ENCODE measurements at regions not wholly inside any gene's neighbourhood (a gene's known extent, or its start where the extent isn't known, plus 50 kb on each side); places are given as distances from the start of the nearest gene placed in this dataset.

GRCh38 chr2:182621810-182622209 is 94.2 kb upstream of the DNAJC10 start:
- TF ChIP-seq, protein P1, sequence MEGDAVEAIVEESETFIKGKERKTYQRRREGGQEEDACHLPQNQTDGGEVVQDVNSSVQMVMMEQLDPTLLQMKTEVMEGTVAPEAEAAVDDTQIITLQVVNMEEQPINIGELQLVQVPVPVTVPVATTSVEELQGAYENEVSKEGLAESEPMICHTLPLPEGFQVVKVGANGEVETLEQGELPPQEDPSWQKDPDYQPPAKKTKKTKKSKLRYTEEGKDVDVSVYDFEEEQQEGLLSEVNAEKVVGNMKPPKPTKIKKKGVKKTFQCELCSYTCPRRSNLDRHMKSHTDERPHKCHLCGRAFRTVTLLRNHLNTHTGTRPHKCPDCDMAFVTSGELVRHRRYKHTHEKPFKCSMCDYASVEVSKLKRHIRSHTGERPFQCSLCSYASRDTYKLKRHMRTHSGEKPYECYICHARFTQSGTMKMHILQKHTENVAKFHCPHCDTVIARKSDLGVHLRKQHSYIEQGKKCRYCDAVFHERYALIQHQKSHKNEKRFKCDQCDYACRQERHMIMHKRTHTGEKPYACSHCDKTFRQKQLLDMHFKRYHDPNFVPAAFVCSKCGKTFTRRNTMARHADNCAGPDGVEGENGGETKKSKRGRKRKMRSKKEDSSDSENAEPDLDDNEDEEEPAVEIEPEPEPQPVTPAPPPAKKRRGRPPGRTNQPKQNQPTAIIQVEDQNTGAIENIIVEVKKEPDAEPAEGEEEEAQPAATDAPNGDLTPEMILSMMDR (IDR thresholded peaks at IDR 0.05 in 2 of 3, conservative IDR thresholded peaks at IDR 0.05 in 1 of 3; ENCODE audit: control insufficient read depth in 2 of 3, extremely low read depth in 1 of 3, insufficient read depth in 1 of 3, low read depth in 3 of 3, low read length in 3 of 3), result no peak
- TF ChIP-seq MAX (IDR thresholded peaks at IDR 0.05; ENCODE audit: low read depth, low read length) (no peak), NFYB (IDR thresholded peaks at IDR 0.05; ENCODE audit: insufficient read depth, low read depth, low read length) (no peak), RCOR1 (conservative IDR thresholded peaks at IDR 0.05; ENCODE audit: low read depth, low read length) (no peak), REST (IDR thresholded peaks at IDR 0.05; ENCODE audit: low read depth, low read length) (no peak), DPF2 (IDR thresholded peaks at IDR 0.05) (no peak), ATF7 (IDR thresholded peaks at IDR 0.05; ENCODE audit: low read depth) (no peak), SPI1 (IDR thresholded peaks at IDR 0.05; ENCODE audit: borderline replicate concordance, insufficient read depth, low read depth, low read length) (no peak), CHD4 (IDR thresholded peaks at IDR 0.05) (no peak), SMC3 (IDR thresholded peaks at IDR 0.05; ENCODE audit: borderline replicate concordance, low read length) (no peak), MTA3 (IDR thresholded peaks at IDR 0.05; ENCODE audit: borderline replicate concordance, low read length) (no peak), POLR2AphosphoS2 (IDR thresholded peaks at IDR 0.05; ENCODE audit: low read depth, low read length) (no peak)
- TF ChIP-seq, protein P2, sequence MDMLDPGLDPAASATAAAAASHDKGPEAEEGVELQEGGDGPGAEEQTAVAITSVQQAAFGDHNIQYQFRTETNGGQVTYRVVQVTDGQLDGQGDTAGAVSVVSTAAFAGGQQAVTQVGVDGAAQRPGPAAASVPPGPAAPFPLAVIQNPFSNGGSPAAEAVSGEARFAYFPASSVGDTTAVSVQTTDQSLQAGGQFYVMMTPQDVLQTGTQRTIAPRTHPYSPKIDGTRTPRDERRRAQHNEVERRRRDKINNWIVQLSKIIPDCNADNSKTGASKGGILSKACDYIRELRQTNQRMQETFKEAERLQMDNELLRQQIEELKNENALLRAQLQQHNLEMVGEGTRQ (IDR thresholded peaks at IDR 0.05; ENCODE audit: borderline replicate concordance, low read depth, low read length), result no peak

Data from GM12878 (cell line).